ENCODE measurements at regions not wholly inside any gene's neighbourhood (a gene's known extent, or its start where the extent isn't known, plus 50 kb on each side); places are given as distances from the start of the nearest gene placed in this dataset.

GRCh38 chr20:41923624-41924023, 305.4 kb upstream of the CHD6 start:
- Mint-ChIP-seq H3K9me3 (no peaks in the 10 kb centered on the region), H3K27ac (no peak overlapping the region), H3K4me3 (no peak overlapping the region), H3K4me1 (no peaks in the 10 kb centered on the region), H3K27me3 (no peaks in the 10 kb centered on the region), H3K36me3 (no peaks in the 10 kb centered on the region)
- no peak for DNase-seq
- CTCF ChIA-PET = no interaction called here

- no peaks in the 10 kb centered on the region for H3K36me3 Mint-ChIP-seq
- CTCF ChIA-PET = no interaction called here
- H3K27ac Mint-ChIP-seq = no peak overlapping the region
- H3K27me3 Mint-ChIP-seq = no peaks in the 10 kb centered on the region
- H3K4me3 Mint-ChIP-seq = no peak overlapping the region
- no peaks in the 10 kb centered on the region for H3K9me3 Mint-ChIP-seq
- H3K4me1 Mint-ChIP-seq = no peaks in the 10 kb centered on the region
- no peak for DNase-seq
Measured at GRCh38 chr20:41913146-41913545, 295.0 kb upstream of the CHD6 start.

GRCh38 chr20:41910558-41910957, 292.4 kb upstream of the CHD6 start:
- Mint-ChIP-seq H3K4me3 (no peak overlapping the region), H3K36me3 (no peaks in the 10 kb centered on the region), H3K4me1 (no peaks in the 10 kb centered on the region), H3K27ac (no peak overlapping the region), H3K9me3 (no peaks in the 10 kb centered on the region), H3K27me3 (no peaks in the 10 kb centered on the region)
- no peak for DNase-seq
- CTCF ChIA-PET = interaction anchor here (0.7 kb wide), 1 partner anchor 214 kb away, joined by 3 read pairs; no protein-coding TSS in a partner anchor

- no peaks in the 10 kb centered on the region for H3K27me3 Mint-ChIP-seq
- DNase-seq = no peak
- CTCF ChIA-PET = no interaction called here
- H3K4me1 Mint-ChIP-seq = no peaks in the 10 kb centered on the region
- H3K36me3 Mint-ChIP-seq = no peaks in the 10 kb centered on the region
- no peak overlapping the region for H3K27ac Mint-ChIP-seq
- H3K4me3 Mint-ChIP-seq = no peak overlapping the region
- H3K9me3 Mint-ChIP-seq = no peaks in the 10 kb centered on the region
Measured at GRCh38 chr20:41905199-41905598, 287.0 kb upstream of the CHD6 start.

GRCh38 chr20:41903586-41903985, 285.4 kb upstream of the CHD6 start:
- Mint-ChIP-seq H3K4me1 (no peaks in the 10 kb centered on the region), H3K9me3 (no peaks in the 10 kb centered on the region), H3K27me3 (no peaks in the 10 kb centered on the region), H3K36me3 (no peaks in the 10 kb centered on the region), H3K4me3 (no peak overlapping the region), H3K27ac (no peak overlapping the region)
- no peak for DNase-seq
- CTCF ChIA-PET = no interaction called here

- H3K27me3 Mint-ChIP-seq = no peaks in the 10 kb centered on the region
- CTCF ChIA-PET = no interaction called here
- H3K36me3 Mint-ChIP-seq = no peaks in the 10 kb centered on the region
- no peaks in the 10 kb centered on the region for H3K9me3 Mint-ChIP-seq
- no peak overlapping the region for H3K4me3 Mint-ChIP-seq
- H3K4me1 Mint-ChIP-seq = no peaks in the 10 kb centered on the region
- no peak for DNase-seq
- H3K27ac Mint-ChIP-seq = no peak overlapping the region
Measured at GRCh38 chr20:41902346-41902745, 284.2 kb upstream of the CHD6 start.

- no peak for DNase-seq
- CTCF ChIA-PET = no interaction called here
Measured at GRCh38 chr20:41900201-41900691, 282.1 kb upstream of the CHD6 start.

GRCh38 chr20:41897708-41898107, 279.5 kb upstream of the CHD6 start:
- CTCF ChIA-PET = no interaction called here
- H3K27ac Mint-ChIP-seq = no peak overlapping the region

More at GRCh38 chr20:41900201-41900691, 282.1 kb upstream of the CHD6 start:
- H3K27ac Mint-ChIP-seq = no peak overlapping the region
- H3K27me3 Mint-ChIP-seq = no peaks in the 10 kb centered on the region
- H3K4me3 Mint-ChIP-seq = no peak overlapping the region
- H3K36me3 Mint-ChIP-seq = no peaks in the 10 kb centered on the region
- no peaks in the 10 kb centered on the region for H3K4me1 Mint-ChIP-seq
- H3K9me3 Mint-ChIP-seq = no peaks in the 10 kb centered on the region

GRCh38 chr20:41895241-41896032, 277.3 kb upstream of the CHD6 start:
- CTCF ChIA-PET = no interaction called here
- no peak for DNase-seq
- Mint-ChIP-seq H3K27ac (no peak overlapping the region), H3K27me3 (no peaks in the 10 kb centered on the region), H3K9me3 (peaks cover 3% of the 10 kb centered on the region), H3K36me3 (no peaks in the 10 kb centered on the region), H3K4me1 (no peaks in the 10 kb centered on the region), H3K4me3 (no peak overlapping the region)

More at GRCh38 chr20:41897708-41898107, 279.5 kb upstream of the CHD6 start:
- Mint-ChIP-seq H3K4me1 (no peaks in the 10 kb centered on the region), H3K4me3 (no peak overlapping the region), H3K36me3 (no peaks in the 10 kb centered on the region), H3K27me3 (no peaks in the 10 kb centered on the region), H3K9me3 (peaks cover 3% of the 10 kb centered on the region)
- no peak for DNase-seq

- DNase-seq = no peak
- peaks cover 3% of the 10 kb centered on the region for H3K9me3 Mint-ChIP-seq
- H3K36me3 Mint-ChIP-seq = no peaks in the 10 kb centered on the region
- H3K27ac Mint-ChIP-seq = no peak overlapping the region
- H3K27me3 Mint-ChIP-seq = no peaks in the 10 kb centered on the region
- no peaks in the 10 kb centered on the region for H3K4me1 Mint-ChIP-seq
- CTCF ChIA-PET = no interaction called here
- H3K4me3 Mint-ChIP-seq = no peak overlapping the region
Measured at GRCh38 chr20:41894255-41894963, 276.2 kb upstream of the CHD6 start.

- DNase-seq = no peak
- H3K27ac Mint-ChIP-seq = no peak overlapping the region
- H3K4me1 Mint-ChIP-seq = no peaks in the 10 kb centered on the region
- no peaks in the 10 kb centered on the region for H3K36me3 Mint-ChIP-seq
- H3K27me3 Mint-ChIP-seq = no peaks in the 10 kb centered on the region
- H3K4me3 Mint-ChIP-seq = no peak overlapping the region
- CTCF ChIA-PET = no interaction called here
- H3K9me3 Mint-ChIP-seq = peaks cover 3% of the 10 kb centered on the region
Measured at GRCh38 chr20:41892031-41892430, 273.9 kb upstream of the CHD6 start.

- H3K4me1 Mint-ChIP-seq = no peaks in the 10 kb centered on the region
- peaks cover 3% of the 10 kb centered on the region for H3K9me3 Mint-ChIP-seq
- DNase-seq = no peak
- no peak overlapping the region for H3K27ac Mint-ChIP-seq
- H3K27me3 Mint-ChIP-seq = no peaks in the 10 kb centered on the region
- no peak overlapping the region for H3K4me3 Mint-ChIP-seq
- no peaks in the 10 kb centered on the region for H3K36me3 Mint-ChIP-seq
- CTCF ChIA-PET = no interaction called here
Measured at GRCh38 chr20:41889844-41890224, 271.7 kb upstream of the CHD6 start.

- Mint-ChIP-seq H3K27ac (no peak overlapping the region), H3K27me3 (no peaks in the 10 kb centered on the region), H3K4me1 (no peaks in the 10 kb centered on the region), H3K36me3 (no peaks in the 10 kb centered on the region), H3K4me3 (no peak overlapping the region), H3K9me3 (peaks cover 2% of the 10 kb centered on the region)
- CTCF ChIA-PET = no interaction called here
- no peak for DNase-seq
Measured at GRCh38 chr20:41889126-41889843, 271.1 kb upstream of the CHD6 start.

- DNase-seq = no peak
- no peaks in the 10 kb centered on the region for H3K36me3 Mint-ChIP-seq
- CTCF ChIA-PET = no interaction called here
- no peaks in the 10 kb centered on the region for H3K9me3 Mint-ChIP-seq
- H3K4me1 Mint-ChIP-seq = no peaks in the 10 kb centered on the region
- no peaks in the 10 kb centered on the region for H3K27me3 Mint-ChIP-seq
- no peak overlapping the region for H3K27ac Mint-ChIP-seq
- H3K4me3 Mint-ChIP-seq = no peak overlapping the region
Measured at GRCh38 chr20:41888434-41888833, 270.3 kb upstream of the CHD6 start.
